ENCODE measurements at regions not wholly inside any gene's neighbourhood (a gene's known extent, or its start where the extent isn't known, plus 50 kb on each side); places are given as distances from the start of the nearest gene placed in this dataset.

DNA sequence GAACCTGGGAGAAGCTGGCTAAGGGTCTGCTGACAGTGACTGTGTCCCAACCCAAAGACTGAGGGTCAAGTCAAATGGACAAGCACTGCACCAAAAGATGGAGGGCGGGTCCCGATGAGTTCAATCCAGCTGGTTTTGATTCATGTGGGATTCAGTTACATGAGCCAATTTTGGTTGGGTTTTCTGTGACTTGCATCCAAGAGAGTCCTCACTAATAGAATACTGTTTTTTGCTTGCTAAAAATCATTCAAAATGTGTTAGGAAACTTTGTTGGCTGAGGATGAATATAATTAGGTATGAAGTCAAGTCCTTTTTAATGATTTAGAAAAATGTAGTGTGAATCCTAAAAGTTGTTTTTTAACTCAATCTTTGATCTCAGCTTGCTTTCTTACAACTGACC, 323.8 kb upstream of the NOX3 start:
- no peak for DNase-seq (ENCODE audit: low read depth in 1 of 2, low spot score in 1 of 2)
- TF ChIP-seq, protein P1, sequence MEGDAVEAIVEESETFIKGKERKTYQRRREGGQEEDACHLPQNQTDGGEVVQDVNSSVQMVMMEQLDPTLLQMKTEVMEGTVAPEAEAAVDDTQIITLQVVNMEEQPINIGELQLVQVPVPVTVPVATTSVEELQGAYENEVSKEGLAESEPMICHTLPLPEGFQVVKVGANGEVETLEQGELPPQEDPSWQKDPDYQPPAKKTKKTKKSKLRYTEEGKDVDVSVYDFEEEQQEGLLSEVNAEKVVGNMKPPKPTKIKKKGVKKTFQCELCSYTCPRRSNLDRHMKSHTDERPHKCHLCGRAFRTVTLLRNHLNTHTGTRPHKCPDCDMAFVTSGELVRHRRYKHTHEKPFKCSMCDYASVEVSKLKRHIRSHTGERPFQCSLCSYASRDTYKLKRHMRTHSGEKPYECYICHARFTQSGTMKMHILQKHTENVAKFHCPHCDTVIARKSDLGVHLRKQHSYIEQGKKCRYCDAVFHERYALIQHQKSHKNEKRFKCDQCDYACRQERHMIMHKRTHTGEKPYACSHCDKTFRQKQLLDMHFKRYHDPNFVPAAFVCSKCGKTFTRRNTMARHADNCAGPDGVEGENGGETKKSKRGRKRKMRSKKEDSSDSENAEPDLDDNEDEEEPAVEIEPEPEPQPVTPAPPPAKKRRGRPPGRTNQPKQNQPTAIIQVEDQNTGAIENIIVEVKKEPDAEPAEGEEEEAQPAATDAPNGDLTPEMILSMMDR (IDR thresholded peaks at IDR 0.05; ENCODE audit: low read depth, low read length), result no peak
- H3K27ac ChIP-seq, result no peak overlapping the region
- H3K4me1 ChIP-seq (ENCODE audit: low read depth), result no peaks in the 10 kb centered on the region
- H3K9me3 ChIP-seq (ENCODE audit: low read depth), result no peaks in the 10 kb centered on the region
- H3K27me3 ChIP-seq, result no peaks in the 10 kb centered on the region
- no peaks in the 10 kb centered on the region for H3K36me3 ChIP-seq
- H3K4me3 ChIP-seq, result no peak overlapping the region

DNA sequence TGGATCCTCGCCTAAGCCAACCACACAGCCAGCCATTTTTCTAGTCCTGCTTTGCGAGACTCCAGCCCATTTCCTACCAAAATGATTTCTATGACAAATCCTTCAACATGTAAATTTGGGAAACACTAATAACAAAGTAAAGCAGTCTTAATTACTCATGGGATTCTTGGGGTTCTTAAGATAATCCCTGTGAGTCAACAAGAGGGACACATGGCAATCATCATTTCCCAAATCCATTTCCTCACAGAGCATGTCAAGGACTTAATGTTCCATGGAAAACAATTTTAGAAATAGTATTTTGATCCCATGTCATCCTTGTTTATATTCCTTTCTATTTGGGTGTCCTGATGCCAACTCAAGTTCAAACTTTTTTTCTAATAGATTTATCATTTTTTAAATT, 322.7 kb upstream of the NOX3 start:
- TF ChIP-seq, protein P1 (IDR thresholded peaks at IDR 0.05; ENCODE audit: low read depth, low read length), result no peak
- Histone ChIP-seq H3K27me3 (no peaks in the 10 kb centered on the region), H3K4me3 (no peak overlapping the region), H3K36me3 (no peaks in the 10 kb centered on the region), H3K4me1 (ENCODE audit: low read depth) (no peaks in the 10 kb centered on the region), H3K27ac (no peak overlapping the region), H3K9me3 (ENCODE audit: low read depth) (no peaks in the 10 kb centered on the region)
- no peak for DNase-seq (ENCODE audit: low read depth in 1 of 2, low spot score in 1 of 2)

DNA sequence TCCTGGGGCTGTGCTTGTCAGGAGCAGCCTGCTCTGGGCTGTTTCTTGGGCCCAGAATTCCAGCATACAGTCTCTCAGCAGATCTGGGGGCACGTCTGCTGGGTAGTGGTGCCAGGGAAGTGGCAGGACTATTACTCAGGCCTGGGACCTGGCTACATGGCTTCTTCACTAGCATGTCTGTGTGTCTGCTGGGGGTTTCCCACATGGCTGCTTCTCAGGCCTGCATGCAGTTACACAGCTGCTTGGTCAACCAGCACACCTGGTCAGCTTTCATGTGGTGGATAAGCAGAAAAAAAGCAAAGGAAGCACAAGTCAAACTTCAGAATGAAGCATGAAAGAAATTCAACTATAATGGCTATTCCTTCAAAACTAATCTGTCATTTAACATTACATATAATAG, 316.2 kb upstream of the NOX3 start:
- H3K4me3 ChIP-seq, result no peak overlapping the region
- H3K36me3 ChIP-seq, result no peaks in the 10 kb centered on the region
- no peaks in the 10 kb centered on the region for H3K9me3 ChIP-seq (ENCODE audit: low read depth)

DNA sequence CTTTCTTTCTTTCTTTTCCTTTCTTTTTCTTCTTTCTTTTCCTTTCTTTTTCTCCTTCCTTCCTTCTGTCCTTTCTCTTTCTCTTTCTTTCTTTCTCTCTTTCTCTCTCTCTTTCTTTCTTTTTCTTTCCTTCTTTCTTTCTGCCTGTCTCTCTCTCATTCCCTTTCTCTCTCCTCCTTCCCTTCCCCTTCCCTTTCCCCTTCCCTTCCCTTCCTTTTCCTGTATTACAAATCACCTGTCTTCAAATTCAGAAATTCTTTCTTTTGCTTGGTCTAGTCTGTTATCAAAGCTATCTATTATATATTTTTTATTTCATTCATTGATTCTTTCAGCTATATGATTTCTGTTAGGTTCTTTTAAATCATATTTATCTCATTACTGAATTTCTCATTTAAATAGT, 315.2 kb upstream of the NOX3 start:
- Histone ChIP-seq H3K4me1 (ENCODE audit: low read depth) (no peaks in the 10 kb centered on the region), H3K36me3 (no peaks in the 10 kb centered on the region)

More for the DNA sequence above, 316.2 kb upstream of the NOX3 start:
- no peaks in the 10 kb centered on the region for H3K4me1 ChIP-seq (ENCODE audit: low read depth)
- TF ChIP-seq, protein P1 (IDR thresholded peaks at IDR 0.05; ENCODE audit: low read depth, low read length), result no peak
- DNase-seq (ENCODE audit: low read depth in 1 of 2, low spot score in 1 of 2), result no peak
- H3K27me3 ChIP-seq, result no peaks in the 10 kb centered on the region
- no peak overlapping the region for H3K27ac ChIP-seq

DNA sequence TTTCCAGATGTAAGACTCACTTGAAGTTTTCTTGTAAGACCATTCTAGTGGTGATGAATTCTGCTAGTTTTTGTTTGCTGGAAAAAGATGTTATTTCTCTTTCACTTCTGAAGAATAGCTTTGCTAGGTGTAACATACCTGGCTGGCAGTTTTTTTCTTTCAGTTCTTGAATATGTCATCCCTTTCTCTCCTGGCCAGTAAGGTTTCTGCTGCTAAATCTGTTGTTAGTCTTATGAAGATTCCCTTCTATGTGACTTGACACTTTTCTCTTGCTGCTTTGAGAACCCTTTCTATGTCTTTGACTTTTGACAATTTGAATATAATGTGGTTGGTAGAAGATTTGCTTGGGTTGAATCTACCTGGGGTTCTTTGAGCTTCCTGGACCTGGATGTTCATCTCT, 314.7 kb upstream of the NOX3 start:
- TF ChIP-seq, protein P1 (IDR thresholded peaks at IDR 0.05; ENCODE audit: low read depth, low read length), result no peak
- DNase-seq (ENCODE audit: low read depth in 1 of 2, low spot score in 1 of 2), result no peak
- Histone ChIP-seq H3K27ac (no peak overlapping the region), H3K9me3 (ENCODE audit: low read depth) (no peaks in the 10 kb centered on the region), H3K36me3 (no peaks in the 10 kb centered on the region), H3K4me1 (ENCODE audit: low read depth) (no peaks in the 10 kb centered on the region), H3K4me3 (no peak overlapping the region), H3K27me3 (no peaks in the 10 kb centered on the region)

More for the DNA sequence above, 315.2 kb upstream of the NOX3 start:
- no peak for DNase-seq (ENCODE audit: low read depth in 1 of 2, low spot score in 1 of 2)
- no peak overlapping the region for H3K27ac ChIP-seq
- TF ChIP-seq, protein P1 (IDR thresholded peaks at IDR 0.05; ENCODE audit: low read depth, low read length), result no peak
- H3K27me3 ChIP-seq, result no peaks in the 10 kb centered on the region
- no peak overlapping the region for H3K4me3 ChIP-seq
- H3K9me3 ChIP-seq (ENCODE audit: low read depth), result no peaks in the 10 kb centered on the region
